H9 (cell line): ENCODE measurements at regions not wholly inside any gene's neighbourhood (a gene's known extent, or its start where the extent isn't known, plus 50 kb on each side); places are given as distances from the start of the nearest gene placed in this dataset.

Source experiments
- DNase-seq: peaks from one replicate; pipeline ENCODE4 v3.0.0-alpha.2; 2017
- H2AFZ ChIP-seq: one replicate; pipeline ENCODE4 v1.6.1; 2013; ENCODE audit warnings: mild to moderate bottlenecking, low read length, control low read depth, moderate library complexity
- H2AK5ac ChIP-seq: 2 replicates; pipeline ENCODE4 v1.6.1; 2013; ENCODE audit warnings: low read length, control low read depth, mixed read lengths; ENCODE audit not compliant: insufficient read length
- H2BK120ac ChIP-seq: one replicate; pipeline ENCODE4 v1.6.1; 2013; ENCODE audit warnings: low read depth, mild to moderate bottlenecking, low read length, control low read depth, inconsistent platforms; ENCODE audit not compliant: poor library complexity, severe bottlenecking
- H2BK12ac ChIP-seq: 2 replicates; pipeline ENCODE4 v1.6.1; 2013; ENCODE audit warnings: low read length, control low read depth, mixed read lengths, low read depth; ENCODE audit not compliant: insufficient read length
- H2BK15ac ChIP-seq: 2 replicates; pipeline ENCODE4 v1.6.1; 2013; ENCODE audit warnings: low read depth, low read length, control low read depth
- H2BK20ac ChIP-seq: one replicate; pipeline ENCODE4 v1.6.1; 2013; ENCODE audit warnings: low read depth, mild to moderate bottlenecking, low read length, control low read depth, inconsistent platforms; ENCODE audit not compliant: poor library complexity, severe bottlenecking
- H2BK5ac ChIP-seq: 2 replicates; pipeline ENCODE4 v1.6.1; 2013; ENCODE audit warnings: low read length, control low read depth, mixed read lengths; ENCODE audit not compliant: insufficient read length
- H3K14ac ChIP-seq: 2 replicates; pipeline ENCODE4 v1.6.1; 2013; ENCODE audit warnings: low read length, control low read depth; ENCODE audit not compliant: insufficient read depth
- H3K18ac ChIP-seq: 2 replicates; pipeline ENCODE4 v1.6.1; 2013; ENCODE audit warnings: low read depth, mild to moderate bottlenecking, mixed read lengths, low read length, control low read depth; ENCODE audit not compliant: insufficient read length
- H3K23ac ChIP-seq: 2 replicates; pipeline ENCODE4 v1.6.1; 2013; ENCODE audit warnings: low read length, control low read depth, mixed read lengths, low read depth; ENCODE audit not compliant: insufficient read length
- H3K23me2 ChIP-seq: 2 replicates; pipeline ENCODE4 v1.6.1; 2013; ENCODE audit warnings: low read depth, mild to moderate bottlenecking, mixed read lengths, low read length, control low read depth; ENCODE audit not compliant: insufficient read length, poor library complexity, severe bottlenecking
- H3K27ac ChIP-seq: 2 replicates; pipeline ENCODE4 v1.5.1; 2013; ENCODE audit warnings: low read length, control low read depth, mixed read lengths, low read depth; ENCODE audit not compliant: insufficient read length
- H3K27me3 ChIP-seq: 2 replicates; pipeline ENCODE4 v1.6.1; 2013; ENCODE audit warnings: low read length, control low read depth, inconsistent platforms; ENCODE audit not compliant: insufficient read depth
- H3K4ac ChIP-seq: 2 replicates; pipeline ENCODE4 v1.6.1; 2013; ENCODE audit warnings: low read depth, mild to moderate bottlenecking, control low read depth, inconsistent platforms, low read length, moderate library complexity
- H3K4me1 ChIP-seq: 2 replicates; pipeline ENCODE4 v1.6.1; 2013; ENCODE audit warnings: low read length, control low read depth, inconsistent platforms; ENCODE audit not compliant: insufficient read depth
- H3K4me2 ChIP-seq: 2 replicates; pipeline ENCODE4 v1.6.1; 2013; ENCODE audit warnings: low read length, control low read depth, mixed read lengths; ENCODE audit not compliant: insufficient read length, insufficient read depth
- H3K56ac ChIP-seq: 2 replicates; pipeline ENCODE4 v1.6.1; 2013; ENCODE audit warnings: low read depth, mild to moderate bottlenecking, mixed read lengths, low read length, control low read depth; ENCODE audit not compliant: insufficient read length
- H3K79me1 ChIP-seq: 2 replicates; pipeline ENCODE4 v1.6.1; 2013; ENCODE audit warnings: low read depth, mild to moderate bottlenecking, moderate library complexity, low read length, control low read depth, inconsistent platforms; ENCODE audit not compliant: insufficient read depth, poor library complexity, severe bottlenecking
- H3K79me2 ChIP-seq: 2 replicates; pipeline ENCODE4 v1.6.1; 2013; ENCODE audit warnings: low read length, control low read depth, inconsistent platforms; ENCODE audit not compliant: insufficient read depth
- H3K9ac ChIP-seq: 2 replicates; pipeline ENCODE4 v1.6.1; 2013; ENCODE audit warnings: low read length, control low read depth, mixed read lengths; ENCODE audit not compliant: insufficient read length; ENCODE audit errors: extremely low read depth
- H3K9me3 ChIP-seq: one replicate; pipeline ENCODE4 v1.6.1; 2013; ENCODE audit warnings: low read depth, low read length, inconsistent platforms; ENCODE audit not compliant: control insufficient read depth
- H3T11ph ChIP-seq: one replicate; pipeline ENCODE4 v1.6.1; 2013; ENCODE audit warnings: mild to moderate bottlenecking, low read length, control low read depth, inconsistent platforms
- H4K20me1 ChIP-seq: one replicate; pipeline ENCODE4 v1.6.1; 2013; ENCODE audit not compliant: control insufficient read depth, insufficient read length, insufficient read depth
- H4K5ac ChIP-seq: 2 replicates; pipeline ENCODE4 v1.6.1; 2013; ENCODE audit warnings: low read depth, mild to moderate bottlenecking, mixed read lengths, low read length, control low read depth; ENCODE audit not compliant: insufficient read length
- H4K8ac ChIP-seq: replicated peaks from 2 replicates; pipeline ENCODE4 v1.6.1; 2013; ENCODE audit warnings: low read length, control low read depth, mixed read lengths, low read depth; ENCODE audit not compliant: insufficient read length
- H4K91ac ChIP-seq: 2 replicates; pipeline ENCODE4 v1.6.1; 2013; ENCODE audit warnings: low read depth, mild to moderate bottlenecking, moderate library complexity, mixed read lengths, low read length, control low read depth; ENCODE audit not compliant: insufficient read length
- H3K27ac Mint-ChIP-seq, 3 experiments: 2 replicates in 2 of 3; 3 replicates in 1 of 3; pipeline ENCODE4 v1.8.0; 2020 to 2021; ENCODE audit warnings: mixed read lengths in 3 of 3, mild to moderate bottlenecking in 1 of 3, moderate library complexity in 1 of 3
- H3K27me3 Mint-ChIP-seq: 2 replicates; pipeline ENCODE4 v1.8.0; 2021; ENCODE audit warnings: low read depth, mild to moderate bottlenecking, moderate library complexity, mixed read lengths
- H3K36me3 Mint-ChIP-seq, 3 experiments: 2 replicates in 2 of 3; 3 replicates in 1 of 3; pipeline ENCODE4 v1.8.0; 2020 to 2021; ENCODE audit warnings: low read depth in 3 of 3, mixed read lengths in 3 of 3; ENCODE audit not compliant: insufficient read depth in 1 of 3
- H3K4me1 Mint-ChIP-seq, 2 experiments: 2 replicates each; pipeline ENCODE4 v1.8.0; 2020; ENCODE audit warnings: mixed read lengths in 2 of 2
- H3K4me3 Mint-ChIP-seq, 2 experiments: 2 replicates in 1 of 2; 3 replicates in 1 of 2; pipeline ENCODE4 v1.8.0; 2020 to 2021; ENCODE audit warnings: mild to moderate bottlenecking in 2 of 2, mixed read lengths in 2 of 2, moderate library complexity in 1 of 2
- H3K9me3 Mint-ChIP-seq, 2 experiments: 2 replicates in 1 of 2; 3 replicates in 1 of 2; pipeline ENCODE4 v1.8.0; 2020; ENCODE audit warnings: mild to moderate bottlenecking in 2 of 2, mixed read lengths in 2 of 2, moderate library complexity in 1 of 2
- CTCF ChIP-seq: fragments of 200-600 bp; sonication (generic); conservative IDR thresholded peaks from 3 replicates; pipeline ENCODE4 v1.8.0; 2021; ENCODE audit warnings: antibody characterized with exemption, mild to moderate bottlenecking

GRCh38 chr6:97468981-97469380 is 186.0 kb upstream of the MMS22L start:
- H2BK15ac ChIP-seq: no peak overlapping the region
- Mint-ChIP-seq H3K27me3 (peaks cover 2% of the 10 kb centered on the region; the same call in 1 of the 2 replicates), H3K27ac (peak overlapping the region in 1 of 3 experiments; percentile 78; a peak in 2 of 7 replicates), H3K36me3 (no peaks in the 10 kb centered on the region), H3K9me3 (no peaks in the 10 kb centered on the region), H3K4me1 (peaks cover 7 to 11% of the 10 kb centered on the region in 2 experiments), H3K4me3 (no peak overlapping the region)
- no peak overlapping the region for H2BK20ac ChIP-seq
- H3K27ac ChIP-seq: no peak overlapping the region
- no peak for TF ChIP-seq CTCF
- H3K9me3 ChIP-seq: no peaks in the 10 kb centered on the region
- no peak overlapping the region for H4K8ac ChIP-seq
- H3K14ac ChIP-seq: no peak overlapping the region
- H3K56ac ChIP-seq: no peak overlapping the region
- H3K9ac ChIP-seq: no peak overlapping the region
- H2AFZ ChIP-seq: no peak overlapping the region
- no peak overlapping the region for H4K91ac ChIP-seq
- no peak overlapping the region for H2BK120ac ChIP-seq
- no peak for DNase-seq
- H3K18ac ChIP-seq: no peak overlapping the region
- H4K20me1 ChIP-seq: no peaks in the 10 kb centered on the region
- no peaks in the 10 kb centered on the region for H3K27me3 ChIP-seq
- H3K23me2 ChIP-seq: no peaks in the 10 kb centered on the region
- H3K79me1 ChIP-seq: no peaks in the 10 kb centered on the region
- H3K4ac ChIP-seq: no peak overlapping the region
- no peak overlapping the region for H3K23ac ChIP-seq
- no peaks in the 10 kb centered on the region for H3K79me2 ChIP-seq
- H2BK5ac ChIP-seq: no peak overlapping the region
- no peak overlapping the region for H3T11ph ChIP-seq
- H2BK12ac ChIP-seq: no peak overlapping the region
- H3K4me1 ChIP-seq: no peaks in the 10 kb centered on the region; the same call in 1 of the 2 replicates
- H4K5ac ChIP-seq: no peak overlapping the region
- H3K4me2 ChIP-seq: no peak overlapping the region
- no peak overlapping the region for H2AK5ac ChIP-seq
